GM18505 (cell line): ENCODE measurements at regions not wholly inside any gene's neighbourhood (a gene's known extent, or its start where the extent isn't known, plus 50 kb on each side); places are given as distances from the start of the nearest gene placed in this dataset.
"Not testable (repeated sequence)": the region's sequence is repeated elsewhere in the genome, so short reads cannot be mapped to it uniquely, and the experiment has no call there.

ENCODE experiments used
- ATAC-seq: cut with Tn5 transposase; IDR thresholded peaks from one replicate; pipeline ENCODE4 v1.9.1; 2021; ENCODE audit not compliant: unreplicated experiment
- POLR2A ChIP-seq: IDR thresholded peaks from 4 replicates; pipeline ENCODE4 v1.6.1; 2011; ENCODE audit warnings: borderline replicate concordance; ENCODE audit not compliant: insufficient read depth, insufficient read length; ENCODE audit errors: extremely low read depth

GRCh38 chr2:8432706-8433336 is 249.0 kb upstream of the ID2 start:
- no peak for ATAC-seq
- no peak for TF ChIP-seq POLR2A

GRCh38 chr2:8433390-8433789 is 248.5 kb upstream of the ID2 start:
- no peak for TF ChIP-seq POLR2A
- no peak for ATAC-seq

- no peak for ATAC-seq
- TF ChIP-seq POLR2A, result no peak
Observed at GRCh38 chr2:8435608-8436007, 246.2 kb upstream of the ID2 start.

- no peak for TF ChIP-seq POLR2A
- ATAC-seq, result no peak
Observed at GRCh38 chr2:8436585-8436984, 245.3 kb upstream of the ID2 start.

- TF ChIP-seq POLR2A, result no peak
- ATAC-seq, result no peak
Observed at GRCh38 chr2:8437228-8437948, 244.5 kb upstream of the ID2 start.

GRCh38 chr2:8437949-8438400 is 243.9 kb upstream of the ID2 start:
- ATAC-seq, result no peak
- TF ChIP-seq POLR2A, result no peak

- TF ChIP-seq POLR2A, result no peak
- ATAC-seq, result no peak
Observed at GRCh38 chr2:8438476-8438875, 243.4 kb upstream of the ID2 start.

- no peak for ATAC-seq
- TF ChIP-seq POLR2A, result no peak
Observed at GRCh38 chr2:8438996-8439395, 242.9 kb upstream of the ID2 start.

- no peak for TF ChIP-seq POLR2A
- no peak for ATAC-seq
Observed at GRCh38 chr2:8440029-8440778, 241.7 kb upstream of the ID2 start.

GRCh38 chr2:8441371-8441770 is 240.5 kb upstream of the ID2 start:
- no peak for ATAC-seq
- TF ChIP-seq POLR2A, result no peak

GRCh38 chr2:8441986-8442385 is 239.9 kb upstream of the ID2 start:
- no peak for TF ChIP-seq POLR2A
- ATAC-seq, result peak; percentile 59

GRCh38 chr2:8442833-8443486 is 238.9 kb upstream of the ID2 start:
- no peak for ATAC-seq
- no peak for TF ChIP-seq POLR2A

GRCh38 chr2:8445580-8445979 is 236.3 kb upstream of the ID2 start:
- ATAC-seq, result no peak
- TF ChIP-seq POLR2A, result no peak

GRCh38 chr2:8446751-8447150 is 235.1 kb upstream of the ID2 start:
- not testable (repeated sequence) for ATAC-seq

GRCh38 chr2:8447610-8448221 is 234.1 kb upstream of the ID2 start:
- ATAC-seq, result no peak
- TF ChIP-seq POLR2A, result no peak
